ENCODE measurements at regions not wholly inside any gene's neighbourhood (a gene's known extent, or its start where the extent isn't known, plus 50 kb on each side); places are given as distances from the start of the nearest gene placed in this dataset.
"Not testable (repeated sequence)": the region's sequence is repeated elsewhere in the genome, so short reads cannot be mapped to it uniquely, and the experiment has no call there.

DNA sequence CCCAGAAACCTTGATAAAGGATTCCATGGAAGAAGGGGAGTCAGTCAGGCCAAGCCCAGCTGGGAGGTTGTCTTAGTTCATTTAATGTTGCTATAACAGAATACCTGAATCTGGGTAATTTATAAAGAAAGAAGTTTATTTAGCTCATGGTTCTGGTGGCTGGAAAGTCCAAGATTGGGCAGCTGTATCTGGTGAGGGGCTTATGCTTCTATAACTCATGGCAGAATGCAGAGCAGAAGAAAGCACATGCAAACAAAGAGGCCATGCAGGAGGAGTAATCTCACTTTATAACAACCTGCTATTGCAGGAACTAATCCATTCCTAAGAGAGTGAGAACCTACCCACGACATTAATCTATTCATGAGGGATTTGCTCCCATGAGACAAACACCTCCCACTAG, 54.2 kb upstream of the ANKRD1 start:
- DNase-seq: no peak

GRCh38 chr10:90977162-90977854, 56.4 kb upstream of the ANKRD1 start:
- no peak for DNase-seq

GRCh38 chr10:90977855-90978486, 57.1 kb upstream of the ANKRD1 start:
- DNase-seq: no peak

- no peak for DNase-seq
Measured at GRCh38 chr10:90982406-90983008, 61.6 kb upstream of the ANKRD1 start.

DNA sequence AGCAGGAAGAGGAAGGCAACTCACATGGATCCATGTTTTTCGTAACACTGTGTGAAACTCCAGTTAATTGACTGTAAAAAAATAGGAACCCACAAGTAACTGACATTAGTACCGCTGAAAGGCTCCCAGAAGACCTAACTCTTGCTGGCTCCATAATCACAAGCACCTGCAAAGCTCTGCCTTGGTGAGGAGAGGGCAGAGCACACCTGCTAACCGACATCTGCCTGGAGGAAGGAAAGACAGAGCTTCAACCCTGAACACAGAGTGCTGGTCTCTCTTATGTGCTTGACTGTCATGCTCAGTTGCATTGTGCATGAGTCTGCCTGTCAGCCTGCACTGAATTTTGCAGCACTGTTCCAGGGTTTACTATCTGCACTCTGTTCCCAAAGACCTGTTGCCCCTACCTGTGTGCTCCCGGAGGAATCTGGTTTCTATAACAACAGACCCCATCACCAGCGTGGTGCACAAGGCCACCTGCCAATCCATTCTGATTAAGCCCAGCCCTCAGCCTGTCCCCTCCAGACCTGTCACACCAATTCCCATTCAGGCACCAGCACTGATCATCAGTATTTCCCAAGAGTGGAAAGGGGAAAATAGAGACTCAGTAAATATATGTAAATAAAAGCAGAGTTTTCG, 63.1 kb upstream of the ANKRD1 start:
- DNase-seq: no peak

- DNase-seq: no peak
Measured at GRCh38 chr10:90984898-90985297, 64.0 kb upstream of the ANKRD1 start.

GRCh38 chr10:90985321-90985933, 64.5 kb upstream of the ANKRD1 start:
- no peak for DNase-seq

GRCh38 chr10:90986136-90986760, 65.4 kb upstream of the ANKRD1 start:
- DNase-seq: no peak

GRCh38 chr10:90986870-90987269, 66.0 kb upstream of the ANKRD1 start:
- no peak for DNase-seq

DNA sequence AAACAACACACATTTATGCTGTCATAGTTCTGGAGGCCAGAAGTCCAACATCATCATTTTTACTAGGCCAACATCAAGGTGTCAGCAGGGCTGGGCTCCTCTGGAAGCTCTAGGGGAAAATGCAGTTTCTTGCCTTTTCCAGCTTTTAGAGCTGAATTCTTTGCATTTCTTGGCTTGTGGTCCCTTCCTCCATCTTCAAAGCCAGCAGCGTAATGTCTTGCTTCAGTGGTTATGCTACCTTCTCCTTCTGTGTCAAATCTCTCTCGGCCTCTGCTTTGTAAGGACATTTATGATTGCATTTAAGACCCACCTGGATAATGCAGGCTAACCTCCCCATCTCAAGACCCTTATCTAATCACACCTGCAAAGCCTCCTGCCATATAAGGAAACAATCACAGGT, 66.5 kb upstream of the ANKRD1 start:
- DNase-seq: no peak

DNA sequence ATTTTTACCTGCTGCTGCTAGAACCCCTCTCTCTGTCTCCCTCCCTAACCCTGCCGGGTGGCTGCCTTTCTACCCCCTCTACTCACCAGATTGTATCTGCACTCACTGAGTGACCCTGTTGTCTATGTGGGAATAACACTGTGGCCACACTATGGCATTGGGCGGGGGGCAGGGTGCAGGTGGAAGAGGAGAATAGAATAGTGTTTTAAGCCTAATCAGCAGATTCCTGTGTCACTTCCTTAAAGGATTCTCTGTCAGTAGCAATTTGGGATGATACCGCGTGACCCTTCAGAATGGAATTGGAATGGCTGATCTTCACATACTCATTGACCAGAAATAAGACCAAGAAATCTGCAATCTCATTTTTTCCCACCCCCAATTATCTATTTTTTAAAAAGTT, 67.1 kb upstream of the ANKRD1 start:
- no peak for DNase-seq

- DNase-seq: no peak
Measured at GRCh38 chr10:90988802-90989201, 67.9 kb upstream of the ANKRD1 start.

DNA sequence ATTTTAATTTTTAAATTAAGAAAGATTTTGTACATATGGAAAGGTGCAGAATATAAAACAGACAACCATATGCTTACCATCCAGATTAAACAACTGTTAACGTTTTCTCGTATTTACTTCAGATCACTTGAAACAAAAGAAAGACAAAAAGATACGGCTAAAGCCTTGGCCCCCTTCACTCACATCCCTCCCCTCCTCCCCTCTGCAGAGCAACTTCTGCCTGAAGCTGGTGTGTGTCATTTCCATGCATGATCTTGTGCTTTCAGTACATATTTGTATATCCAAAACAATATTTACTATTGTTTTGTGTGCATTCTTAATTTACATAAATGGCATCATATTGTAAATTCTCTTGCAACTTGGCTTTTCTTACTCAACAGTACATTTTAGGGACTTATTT, 68.5 kb upstream of the ANKRD1 start:
- DNase-seq: no peak

- no peak for DNase-seq
Measured at GRCh38 chr10:90992462-90992861, 71.6 kb upstream of the ANKRD1 start.

GRCh38 chr10:90993340-90993739, 72.5 kb upstream of the ANKRD1 start:
- DNase-seq: no peak

DNA sequence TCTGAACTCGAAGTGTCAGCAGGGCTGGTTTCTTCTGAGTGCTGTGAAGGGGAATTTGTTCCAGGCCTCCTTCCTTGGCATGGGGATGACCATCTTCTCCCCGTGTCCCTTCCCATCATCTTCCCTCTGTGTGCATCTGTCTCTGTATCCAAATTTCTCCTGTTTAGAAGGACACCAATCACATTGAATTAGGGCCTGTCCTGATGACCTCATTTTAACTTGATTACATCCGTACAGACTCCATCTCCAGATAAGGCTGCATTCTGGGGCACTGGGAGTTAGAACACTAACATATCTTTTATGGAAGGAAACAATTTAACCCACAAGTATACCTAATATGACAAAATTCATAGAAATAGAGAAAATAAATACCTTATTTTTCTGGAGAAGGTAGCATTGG, 76.8 kb upstream of the ANKRD1 start:
- no peak for DNase-seq

DNA sequence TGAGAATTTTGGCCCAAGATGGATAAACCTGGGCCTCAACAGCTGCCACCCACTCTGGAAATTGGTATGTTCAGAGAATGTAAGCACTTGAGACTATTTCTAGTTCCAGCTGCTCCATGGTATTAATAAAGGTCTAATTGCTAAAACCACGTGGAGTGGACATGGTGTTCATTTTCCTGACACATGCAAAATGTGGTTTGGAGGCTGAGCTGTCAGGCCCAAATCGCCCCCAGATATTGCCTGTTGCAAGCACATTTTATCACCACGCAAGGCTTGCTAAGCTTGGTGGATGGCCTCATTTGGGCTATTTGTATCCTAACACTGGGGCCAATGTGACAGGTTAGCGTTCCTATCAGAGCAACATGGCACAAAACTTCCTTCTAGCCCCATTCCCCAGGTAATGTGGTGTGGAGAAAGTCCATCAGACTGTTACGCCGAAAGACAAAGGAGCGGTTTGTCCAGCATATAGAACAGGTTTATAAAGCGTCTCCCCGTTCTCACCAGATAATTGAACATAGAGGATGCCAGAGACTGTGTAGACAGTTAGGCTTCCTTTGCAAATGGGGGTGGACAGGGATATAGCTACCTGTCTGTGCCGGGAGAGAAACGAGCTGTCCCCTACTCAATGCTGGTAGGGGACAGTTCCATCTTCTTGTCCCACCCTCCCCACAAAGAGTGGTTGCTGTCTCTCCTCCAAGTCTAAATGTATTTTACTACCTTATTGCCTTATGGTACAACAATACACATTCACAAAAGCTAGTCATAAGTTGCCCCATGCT, 78.0 kb upstream of the ANKRD1 start:
- DNase-seq: no peak

DNA sequence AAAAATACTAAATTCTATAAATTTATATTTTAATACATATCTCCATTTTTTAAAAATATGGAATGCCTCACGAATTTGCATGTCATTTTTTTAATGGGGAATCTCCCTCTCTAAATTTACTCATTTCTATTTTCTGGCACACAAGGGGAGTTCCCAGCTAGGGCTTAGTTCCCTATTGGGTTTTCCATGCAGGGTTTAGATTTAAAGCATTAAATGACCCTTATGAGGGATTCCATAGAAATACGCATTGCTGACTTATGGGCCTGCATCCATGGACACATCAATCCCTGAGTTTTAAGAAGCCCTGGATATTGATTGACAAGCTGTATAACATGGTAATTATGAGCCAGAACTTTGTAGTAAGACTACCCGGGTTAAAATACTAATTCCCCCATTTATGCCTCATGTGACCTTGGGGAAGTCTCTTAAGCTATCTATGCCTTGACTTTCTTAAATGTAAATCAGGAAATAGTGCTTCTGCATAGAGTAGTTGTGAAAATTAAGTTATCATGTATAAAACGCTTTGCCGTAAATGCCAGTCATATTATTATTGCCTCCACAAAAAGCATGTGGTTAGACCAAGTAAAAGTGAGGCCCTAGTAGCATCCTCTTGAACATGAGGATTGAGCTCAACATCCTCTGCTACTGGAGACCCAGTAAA, 78.8 kb upstream of the ANKRD1 start:
- no peak for DNase-seq

- DNase-seq: no peak
Measured at GRCh38 chr10:91000470-91000869, 79.6 kb upstream of the ANKRD1 start.

GRCh38 chr10:91000985-91001384, 80.1 kb upstream of the ANKRD1 start:
- DNase-seq: no peak

DNA sequence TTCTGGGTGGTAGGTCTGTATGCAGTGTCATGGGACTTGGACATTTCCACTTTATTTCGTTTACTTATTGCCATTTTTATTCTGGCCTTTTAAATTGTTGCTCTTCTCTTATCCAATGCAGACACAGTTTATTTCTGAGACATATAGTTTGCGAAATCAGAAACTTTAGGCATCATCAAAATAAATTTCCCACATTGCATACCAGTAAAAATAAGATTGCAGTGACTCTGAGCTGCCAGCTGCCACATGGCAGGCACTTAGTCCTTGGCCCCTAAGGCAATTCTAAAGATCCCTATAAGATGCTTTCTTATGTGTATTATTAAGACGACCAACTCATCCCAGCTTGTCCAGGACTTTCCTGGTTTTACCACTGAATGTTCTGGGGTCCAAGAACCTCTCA, 81.8 kb upstream of the ANKRD1 start:
- DNase-seq: no peak

DNA sequence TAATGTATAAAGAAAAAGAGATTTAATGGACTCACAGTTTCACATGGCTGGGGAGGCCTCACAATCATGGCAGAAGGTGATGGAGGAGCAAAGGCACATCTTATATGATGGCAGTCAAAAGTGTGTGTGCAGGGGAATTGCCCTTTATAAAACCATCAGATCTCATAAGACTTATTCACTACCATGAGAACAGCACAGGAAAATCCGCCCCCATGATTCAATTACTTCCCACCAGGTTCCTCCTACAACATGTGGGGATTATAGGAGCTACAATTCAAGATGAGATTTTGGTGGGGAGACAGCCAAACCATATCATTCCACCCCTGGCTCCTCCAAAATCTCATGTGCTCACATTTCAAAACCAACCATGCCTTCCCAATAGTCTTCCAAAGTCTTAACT, 82.5 kb upstream of the ANKRD1 start:
- not testable (repeated sequence) for DNase-seq
